ENCODE measurements at regions not wholly inside any gene's neighbourhood (a gene's known extent, or its start where the extent isn't known, plus 50 kb on each side); places are given as distances from the start of the nearest gene placed in this dataset.

- Histone ChIP-seq H3K27ac (no peak overlapping the region), H3K4me1 (ENCODE audit: control insufficient read depth in 1 of 2, insufficient read depth in 1 of 2, low read depth in 1 of 2, low read length in 1 of 2) (no peaks in the 10 kb centered on the region), H3K9me3 (no peaks in the 10 kb centered on the region), H3K4me3 (ENCODE audit: low read depth in 1 of 2, low read length in 1 of 2) (no peak overlapping the region), H3K36me3 (no peaks in the 10 kb centered on the region), H3K27me3 (no peaks in the 10 kb centered on the region)
- no peak for TF ChIP-seq CTCF (IDR thresholded peaks at IDR 0.05)
These were observed 133.4 kb upstream of the SMAD3 start for GRCh38 chr15:66931768-66932633.

- no peak for TF ChIP-seq CTCF (IDR thresholded peaks at IDR 0.05)
- Histone ChIP-seq H3K36me3 (no peaks in the 10 kb centered on the region), H3K27ac (no peak overlapping the region), H3K27me3 (no peaks in the 10 kb centered on the region), H3K9me3 (no peaks in the 10 kb centered on the region), H3K4me3 (ENCODE audit: low read depth in 1 of 2, low read length in 1 of 2) (no peak overlapping the region), H3K4me1 (ENCODE audit: control insufficient read depth in 1 of 2, insufficient read depth in 1 of 2, low read depth in 1 of 2, low read length in 1 of 2) (no peaks in the 10 kb centered on the region)
These were observed 132.8 kb upstream of the SMAD3 start for GRCh38 chr15:66932634-66933024.

GRCh38 chr15:66933932-66934867 lies 131.2 kb upstream of the SMAD3 start:
- H3K4me3 ChIP-seq (ENCODE audit: low read depth in 1 of 2, low read length in 1 of 2): no peak overlapping the region
- H3K27ac ChIP-seq: no peak overlapping the region
- no peak for TF ChIP-seq CTCF (IDR thresholded peaks at IDR 0.05)
- H3K4me1 ChIP-seq (ENCODE audit: control insufficient read depth in 1 of 2, insufficient read depth in 1 of 2, low read depth in 1 of 2, low read length in 1 of 2): no peaks in the 10 kb centered on the region
- no peaks in the 10 kb centered on the region for H3K36me3 ChIP-seq
- no peaks in the 10 kb centered on the region for H3K27me3 ChIP-seq
- H3K9me3 ChIP-seq: no peaks in the 10 kb centered on the region

GRCh38 chr15:66934868-66935520 lies 130.4 kb upstream of the SMAD3 start:
- Histone ChIP-seq H3K27ac (no peak overlapping the region), H3K4me3 (ENCODE audit: low read depth in 1 of 2, low read length in 1 of 2) (no peak overlapping the region), H3K4me1 (ENCODE audit: control insufficient read depth in 1 of 2, insufficient read depth in 1 of 2, low read depth in 1 of 2, low read length in 1 of 2) (no peaks in the 10 kb centered on the region), H3K9me3 (no peaks in the 10 kb centered on the region), H3K27me3 (no peaks in the 10 kb centered on the region), H3K36me3 (no peaks in the 10 kb centered on the region)
- no peak for TF ChIP-seq CTCF (IDR thresholded peaks at IDR 0.05)

- H3K4me1 ChIP-seq (ENCODE audit: control insufficient read depth in 1 of 2, insufficient read depth in 1 of 2, low read depth in 1 of 2, low read length in 1 of 2): no peaks in the 10 kb centered on the region
- H3K27me3 ChIP-seq: no peaks in the 10 kb centered on the region
- H3K4me3 ChIP-seq (ENCODE audit: low read depth in 1 of 2, low read length in 1 of 2): no peak overlapping the region
- no peaks in the 10 kb centered on the region for H3K9me3 ChIP-seq
- TF ChIP-seq CTCF (IDR thresholded peaks at IDR 0.05): no peak
- H3K27ac ChIP-seq: no peak overlapping the region
- no peaks in the 10 kb centered on the region for H3K36me3 ChIP-seq
These were observed 129.7 kb upstream of the SMAD3 start for GRCh38 chr15:66935688-66936087.
